Neural progenitor cell (in vitro differentiated cells): ENCODE measurements at regions not wholly inside any gene's neighbourhood (a gene's known extent, or its start where the extent isn't known, plus 50 kb on each side); places are given as distances from the start of the nearest gene placed in this dataset.

Source experiments
- DNase-seq: peaks from one replicate; pipeline ENCODE4 v3.0.0-alpha.2; 2016; ENCODE audit warnings: low spot score
- H2AFZ ChIP-seq: fragments of 200-600 bp; sonication (generic); replicated peaks from 2 replicates; pipeline ENCODE4 v1.6.1; 2016; ENCODE audit warnings: antibody characterized with exemption
- H3F3A ChIP-seq: fragments of 200-600 bp; sonication (generic); 2 replicates; pipeline ENCODE4 v1.6.1; 2016; ENCODE audit warnings: antibody characterized with exemption, low read depth
- H3K27ac ChIP-seq: fragments of 200-600 bp; sonication (generic); 2 replicates; pipeline ENCODE4 v1.5.1; 2016; ENCODE audit warnings: mild to moderate bottlenecking
- H3K27me3 ChIP-seq: fragments of 200-600 bp; sonication (generic); 2 replicates; pipeline ENCODE4 v1.6.1; 2016; ENCODE audit warnings: mild to moderate bottlenecking, moderate library complexity
- H3K36me3 ChIP-seq: fragments of 200-600 bp; sonication (generic); 2 replicates; pipeline ENCODE4 v1.5.1; 2016
- H3K4me1 ChIP-seq: fragments of 200-600 bp; sonication (generic); 2 replicates; pipeline ENCODE4 v1.6.1; 2016; ENCODE audit warnings: mixed run types
- H3K4me2 ChIP-seq: fragments of 200-600 bp; sonication (generic); 2 replicates; pipeline ENCODE4 v1.6.1; 2016
- H3K4me3 ChIP-seq: fragments of 200-600 bp; sonication (generic); 2 replicates; pipeline ENCODE4 v1.5.1; 2016
- H3K79me2 ChIP-seq: fragments of 200-600 bp; sonication (generic); 2 replicates; pipeline ENCODE4 v1.6.1; 2016; ENCODE audit warnings: low read depth
- H3K9ac ChIP-seq: fragments of 200-600 bp; sonication (generic); 2 replicates; pipeline ENCODE4 v1.6.1; 2016
- H3K9me3 ChIP-seq: fragments of 200-600 bp; sonication (generic); 2 replicates; pipeline ENCODE4 v1.5.1; 2016; ENCODE audit warnings: low read depth
- H4K20me1 ChIP-seq: fragments of 200-600 bp; sonication (generic); 2 replicates; pipeline ENCODE4 v1.6.1; 2016; ENCODE audit warnings: low read depth
- H3K27ac Mint-ChIP-seq: 3 replicates; pipeline ENCODE4 v1.8.0; 2021; ENCODE audit warnings: mixed read lengths
- H3K27me3 Mint-ChIP-seq: 2 replicates; pipeline ENCODE4 v1.8.0; 2022; ENCODE audit warnings: low read depth, mild to moderate bottlenecking, inconsistent platforms, moderate library complexity, mixed read lengths; ENCODE audit not compliant: insufficient read depth
- H3K36me3 Mint-ChIP-seq: 3 replicates; pipeline ENCODE4 v1.8.0; 2021; ENCODE audit warnings: mixed read lengths
- H3K4me1 Mint-ChIP-seq: 3 replicates; pipeline ENCODE4 v1.8.0; 2021; ENCODE audit warnings: mixed read lengths
- H3K4me3 Mint-ChIP-seq: 3 replicates; pipeline ENCODE4 v1.8.0; 2021; ENCODE audit warnings: mild to moderate bottlenecking, moderate library complexity, mixed read lengths
- H3K9me3 Mint-ChIP-seq: 3 replicates; pipeline ENCODE4 v1.8.0; 2020; ENCODE audit warnings: mixed read lengths
- CTCF ChIP-seq: fragments of 200-600 bp; sonication (generic); IDR thresholded peaks from 2 replicates; pipeline ENCODE4 v1.5.1; 2017; ENCODE audit warnings: antibody characterized with exemption, mild to moderate bottlenecking
- EZH2 ChIP-seq: fragments of 200-600 bp; sonication (generic); IDR thresholded peaks from 2 replicates; pipeline ENCODE4 v1.6.1; 2017; ENCODE audit warnings: antibody characterized with exemption, mild to moderate bottlenecking, moderate library complexity
- EZH2phosphoT487 ChIP-seq: fragments of 200-600 bp; sonication (generic); IDR thresholded peaks from 2 replicates; pipeline ENCODE4 v1.6.1; 2017; ENCODE audit warnings: antibody characterized with exemption

- no peak for DNase-seq
- peaks cover 4% of the 10 kb centered on the region for H3K9me3 ChIP-seq
- H4K20me1 ChIP-seq, result no peaks in the 10 kb centered on the region
- no peaks in the 10 kb centered on the region for H3K27me3 ChIP-seq
- H3K4me2 ChIP-seq, result no peak overlapping the region
- no peaks in the 10 kb centered on the region for H3K79me2 ChIP-seq
- peaks cover 4% of the 10 kb centered on the region for H3K4me1 ChIP-seq
- Mint-ChIP-seq H3K4me3 (no peak overlapping the region), H3K36me3 (no peaks in the 10 kb centered on the region), H3K9me3 (no peaks in the 10 kb centered on the region), H3K27me3 (peaks cover 3% of the 10 kb centered on the region), H3K4me1 (no peaks in the 10 kb centered on the region), H3K27ac (no peak overlapping the region)
- peaks cover 27% of the 10 kb centered on the region for H3F3A ChIP-seq
- no peak overlapping the region for H3K9ac ChIP-seq
- TF ChIP-seq CTCF (no peak), EZH2phosphoT487 (no peak), EZH2 (no peak)
- H3K27ac ChIP-seq, result no peak overlapping the region
- H3K4me3 ChIP-seq, result no peak overlapping the region
- H2AFZ ChIP-seq, result no peak overlapping the region
- no peaks in the 10 kb centered on the region for H3K36me3 ChIP-seq
Observed at GRCh38 chr17:77849239-77849638, 109.3 kb upstream of the TNRC6C start.

GRCh38 chr17:77851921-77852320 is 106.6 kb upstream of the TNRC6C start:
- Mint-ChIP-seq H3K27ac (no peak overlapping the region), H3K27me3 (peaks cover 2% of the 10 kb centered on the region), H3K36me3 (no peaks in the 10 kb centered on the region), H3K9me3 (peaks cover 2% of the 10 kb centered on the region), H3K4me1 (peaks cover 6% of the 10 kb centered on the region), H3K4me3 (no peak overlapping the region)
- H3K27me3 ChIP-seq, result no peaks in the 10 kb centered on the region
- H4K20me1 ChIP-seq, result no peaks in the 10 kb centered on the region
- H3K79me2 ChIP-seq, result no peaks in the 10 kb centered on the region
- H3F3A ChIP-seq, result peaks cover 27% of the 10 kb centered on the region
- no peak overlapping the region for H3K4me3 ChIP-seq
- no peak overlapping the region for H2AFZ ChIP-seq
- H3K4me2 ChIP-seq, result no peak overlapping the region
- H3K27ac ChIP-seq, result no peak overlapping the region
- peaks cover 4% of the 10 kb centered on the region for H3K4me1 ChIP-seq
- no peaks in the 10 kb centered on the region for H3K36me3 ChIP-seq
- H3K9ac ChIP-seq, result no peak overlapping the region
- H3K9me3 ChIP-seq, result peaks cover 4% of the 10 kb centered on the region
- TF ChIP-seq CTCF (no peak), EZH2 (no peak), EZH2phosphoT487 (no peak)
- no peak for DNase-seq

GRCh38 chr17:77852731-77853130 is 105.8 kb upstream of the TNRC6C start:
- no peak overlapping the region for H3K4me3 Mint-ChIP-seq
- Histone ChIP-seq H3K27me3 (no peaks in the 10 kb centered on the region), H3K79me2 (no peaks in the 10 kb centered on the region), H2AFZ (no peak overlapping the region), H3K27ac (no peak overlapping the region), H3K4me2 (no peak overlapping the region), H3K9me3 (peaks cover 4% of the 10 kb centered on the region), H3F3A (peaks cover 27% of the 10 kb centered on the region), H3K4me3 (no peak overlapping the region), H3K36me3 (no peaks in the 10 kb centered on the region), H4K20me1 (no peaks in the 10 kb centered on the region), H3K9ac (no peak overlapping the region), H3K4me1 (peaks cover 4% of the 10 kb centered on the region)
- TF ChIP-seq EZH2phosphoT487, result no peak
- TF ChIP-seq EZH2, result no peak
- TF ChIP-seq CTCF, result no peak
- H3K4me1 Mint-ChIP-seq, result peaks cover 9% of the 10 kb centered on the region
- no peaks in the 10 kb centered on the region for H3K36me3 Mint-ChIP-seq
- H3K27me3 Mint-ChIP-seq, result peaks cover 2% of the 10 kb centered on the region
- DNase-seq, result no peak
- peaks cover 2% of the 10 kb centered on the region for H3K9me3 Mint-ChIP-seq
- no peak overlapping the region for H3K27ac Mint-ChIP-seq
